ENCODE measurements at regions not wholly inside any gene's neighbourhood (a gene's known extent, or its start where the extent isn't known, plus 50 kb on each side); places are given as distances from the start of the nearest gene placed in this dataset.

DNA sequence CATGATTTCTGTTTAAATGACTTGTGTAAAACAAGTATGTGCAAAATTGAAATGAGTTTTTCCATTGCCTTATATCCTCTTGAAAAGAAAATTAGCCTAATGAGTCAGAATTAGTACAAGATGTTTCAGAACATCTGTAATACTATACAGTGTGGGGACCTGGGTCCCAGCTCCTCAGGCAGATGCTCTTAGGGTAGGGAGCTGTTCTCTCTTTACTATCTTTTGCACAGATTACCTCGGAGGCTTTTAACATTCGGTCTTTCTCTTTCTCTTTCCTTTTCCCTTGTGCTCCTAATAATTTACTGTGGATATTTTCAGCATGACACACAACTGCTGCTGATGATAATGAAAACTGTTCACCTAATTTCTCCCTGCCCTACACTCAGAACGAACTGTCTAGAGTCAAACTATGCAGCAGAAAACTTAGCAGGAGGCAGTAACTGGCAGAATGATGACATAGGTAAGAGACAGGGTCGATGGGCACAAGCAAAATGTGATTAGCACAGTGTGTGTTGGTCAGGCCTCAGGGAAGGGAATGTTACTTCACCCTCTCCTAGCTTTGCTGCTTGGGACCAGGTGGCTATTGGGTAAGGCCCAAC is 455.3 kb downstream of the PDHA2 start:
- RAD21 ChIA-PET (ENCODE audit: low non-redundant PET in 1 of 2, low total read pairs in 2 of 2, uncharacterized antibody in 2 of 2, unreplicated experiment in 2 of 2), result no interaction called here
- no TSS peak for BruUV-seq (replicated peaks)
- POLR2A ChIA-PET, result no interaction called here
- no peaks in the 10 kb centered on the region for H3K27me3 ChIP-seq (ENCODE audit: insufficient read depth, low read length)
- DNase-seq (ENCODE audit: low read depth, low spot score) (no peak), ATAC-seq (no peak)
- H3K27ac ChIP-seq (ENCODE audit: low read depth, low read length), result no peak overlapping the region
- CTCF ChIA-PET, result no interaction called here
- H3K9ac ChIP-seq (ENCODE audit: low read length), result no peak overlapping the region
- no peak overlapping the region for H3K4me3 ChIP-seq (replicated peaks in 1 of 2; ENCODE audit: low read depth in 1 of 2, low read length in 2 of 2)
- H3K4me1 ChIP-seq (ENCODE audit: control insufficient read depth in 1 of 2, insufficient read depth in 2 of 2, low read length in 2 of 2), result no peaks in the 10 kb centered on the region
- no peaks in the 10 kb centered on the region for H3K9me3 ChIP-seq (ENCODE audit: control insufficient read depth in 1 of 2, insufficient read depth in 1 of 2, low read depth in 1 of 2, low read length in 2 of 2)
- no peaks in the 10 kb centered on the region for H3K9me2 ChIP-seq (ENCODE audit: insufficient read depth)
- no peak overlapping the region for H3K4me2 ChIP-seq (ENCODE audit: low read length)
- intact Hi-C loops (cut with micrococcal nuclease), result no loop called here
- TF ChIP-seq POLR2AphosphoS5 (IDR thresholded peaks at IDR 0.05; ENCODE audit: low read depth, low read length), result no peak
- no peak for TF ChIP-seq ATF3 (IDR thresholded peaks at IDR 0.05)
- TF ChIP-seq JUND (IDR thresholded peaks at IDR 0.05), result no peak
- no peak for TF ChIP-seq CEBPB (IDR thresholded peaks at IDR 0.05; ENCODE audit: low read depth)
- TF ChIP-seq EZH2 (IDR thresholded peaks at IDR 0.05), result no peak
- no peak for TF ChIP-seq ZBTB33 (IDR thresholded peaks at IDR 0.05; ENCODE audit: extremely low read depth, insufficient replicate concordance, low read length)
- no peaks in the 10 kb centered on the region for H3K36me3 ChIP-seq (ENCODE audit: control insufficient read depth in 1 of 2, insufficient read depth in 2 of 2, low read length in 2 of 2)
- H2AFZ ChIP-seq (ENCODE audit: low read depth, low read length, poor library complexity, severe bottlenecking), result no peak overlapping the region
- no peaks in the 10 kb centered on the region for H4K20me1 ChIP-seq (ENCODE audit: insufficient read depth)
- no peaks in the 10 kb centered on the region for H3K79me2 ChIP-seq (ENCODE audit: insufficient read depth, low read length)

DNA sequence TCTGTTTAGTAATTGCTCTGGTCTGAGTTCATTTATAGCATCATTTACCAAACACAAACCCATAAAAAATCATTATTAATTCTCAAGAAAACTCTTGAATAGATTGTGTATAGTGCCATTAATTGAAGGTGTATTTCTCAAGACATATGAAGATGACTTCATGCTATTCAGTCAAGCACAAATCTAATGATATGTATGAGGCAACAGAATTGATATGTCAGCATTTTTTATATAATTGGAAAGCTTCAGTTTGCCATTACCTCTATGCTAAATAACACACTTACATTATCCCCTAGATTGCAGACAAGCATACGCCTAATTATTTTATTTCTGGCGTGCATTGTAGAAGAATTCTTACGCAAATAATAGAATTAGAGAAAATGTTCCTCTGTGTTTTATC is 461.8 kb downstream of the PDHA2 start:
- Histone ChIP-seq H4K20me1 (ENCODE audit: insufficient read depth) (no peaks in the 10 kb centered on the region), H3K4me2 (ENCODE audit: low read length) (no peak overlapping the region), H3K27ac (ENCODE audit: low read depth, low read length) (no peak overlapping the region), H3K9me2 (ENCODE audit: insufficient read depth) (no peaks in the 10 kb centered on the region), H3K4me3 (replicated peaks in 1 of 2; ENCODE audit: low read depth in 1 of 2, low read length in 2 of 2) (no peak overlapping the region), H3K36me3 (ENCODE audit: control insufficient read depth in 1 of 2, insufficient read depth in 2 of 2, low read length in 2 of 2) (no peaks in the 10 kb centered on the region), H3K9ac (ENCODE audit: low read length) (no peak overlapping the region), H3K9me3 (ENCODE audit: control insufficient read depth in 1 of 2, insufficient read depth in 1 of 2, low read depth in 1 of 2, low read length in 2 of 2) (no peaks in the 10 kb centered on the region), H3K27me3 (ENCODE audit: insufficient read depth, low read length) (no peaks in the 10 kb centered on the region), H3K79me2 (ENCODE audit: insufficient read depth, low read length) (no peaks in the 10 kb centered on the region), H2AFZ (ENCODE audit: low read depth, low read length, poor library complexity, severe bottlenecking) (no peak overlapping the region), H3K4me1 (ENCODE audit: control insufficient read depth in 1 of 2, insufficient read depth in 2 of 2, low read length in 2 of 2) (no peaks in the 10 kb centered on the region)
- intact Hi-C loops (cut with micrococcal nuclease), result no loop called here
- no TSS peak for BruUV-seq (replicated peaks)
- no peak for ATAC-seq
- CTCF ChIA-PET, result no interaction called here
- TF ChIP-seq ZFX (IDR thresholded peaks at IDR 0.05) (no peak), POLR2AphosphoS5 (IDR thresholded peaks at IDR 0.05; ENCODE audit: low read depth, low read length) (no peak), FOSL1 (IDR thresholded peaks at IDR 0.05; ENCODE audit: low read depth) (no peak), ZBTB33 (IDR thresholded peaks at IDR 0.05; ENCODE audit: extremely low read depth, insufficient replicate concordance, low read length) (no peak)
- TF ChIP-seq, protein P1, sequence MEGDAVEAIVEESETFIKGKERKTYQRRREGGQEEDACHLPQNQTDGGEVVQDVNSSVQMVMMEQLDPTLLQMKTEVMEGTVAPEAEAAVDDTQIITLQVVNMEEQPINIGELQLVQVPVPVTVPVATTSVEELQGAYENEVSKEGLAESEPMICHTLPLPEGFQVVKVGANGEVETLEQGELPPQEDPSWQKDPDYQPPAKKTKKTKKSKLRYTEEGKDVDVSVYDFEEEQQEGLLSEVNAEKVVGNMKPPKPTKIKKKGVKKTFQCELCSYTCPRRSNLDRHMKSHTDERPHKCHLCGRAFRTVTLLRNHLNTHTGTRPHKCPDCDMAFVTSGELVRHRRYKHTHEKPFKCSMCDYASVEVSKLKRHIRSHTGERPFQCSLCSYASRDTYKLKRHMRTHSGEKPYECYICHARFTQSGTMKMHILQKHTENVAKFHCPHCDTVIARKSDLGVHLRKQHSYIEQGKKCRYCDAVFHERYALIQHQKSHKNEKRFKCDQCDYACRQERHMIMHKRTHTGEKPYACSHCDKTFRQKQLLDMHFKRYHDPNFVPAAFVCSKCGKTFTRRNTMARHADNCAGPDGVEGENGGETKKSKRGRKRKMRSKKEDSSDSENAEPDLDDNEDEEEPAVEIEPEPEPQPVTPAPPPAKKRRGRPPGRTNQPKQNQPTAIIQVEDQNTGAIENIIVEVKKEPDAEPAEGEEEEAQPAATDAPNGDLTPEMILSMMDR (IDR thresholded peaks at IDR 0.05 in 2 of 3, conservative IDR thresholded peaks at IDR 0.05 in 1 of 3; ENCODE audit: borderline replicate concordance in 1 of 3, insufficient read depth in 1 of 3, low read depth in 2 of 3, low read length in 2 of 3), result no peak
- RAD21 ChIA-PET (ENCODE audit: low non-redundant PET in 1 of 2, low total read pairs in 2 of 2, uncharacterized antibody in 2 of 2, unreplicated experiment in 2 of 2), result no interaction called here
- POLR2A ChIA-PET, result no interaction called here
- DNase-seq (ENCODE audit: low read depth, low spot score), result no peak
